CD14-positive monocyte (primary cell): ENCODE measurements at regions not wholly inside any gene's neighbourhood (a gene's known extent, or its start where the extent isn't known, plus 50 kb on each side); places are given as distances from the start of the nearest gene placed in this dataset.

Experiments
- DNase-seq, 3 donors: peaks; one replicate each; pipeline ENCODE4 v3.0.0-alpha.2; 2011 to 2022
- H2AFZ ChIP-seq: 2 replicates; pipeline ENCODE4 v1.6.0; 2012; ENCODE audit warnings: mild to moderate bottlenecking, low read depth, low read length, inconsistent platforms; ENCODE audit not compliant: insufficient read depth, poor library complexity, severe bottlenecking
- H3K27ac ChIP-seq, 2 donors: 1 replicate in 1 of 2; 2 replicates in 1 of 2; pipeline ENCODE4 v1.5.1; 2012 to 2013; ENCODE audit warnings: low read length in 2 of 2, control low read depth in 1 of 2, inconsistent platforms in 1 of 2, low read depth in 1 of 2, mild to moderate bottlenecking in 1 of 2
- H3K27me3 ChIP-seq, 2 donors: one replicate each; pipeline versions ENCODE4 v1.6.0 to v1.6.1; 2011 to 2013; ENCODE audit warnings: low read length in 2 of 2; ENCODE audit not compliant: control insufficient read depth in 2 of 2, insufficient read depth in 2 of 2
- H3K36me3 ChIP-seq, 2 donors: replicated peaks in 1 of 2; 1 replicate in 1 of 2; 2 replicates in 1 of 2; pipeline versions ENCODE4 v1.5.1 to v1.6.1; 2012 to 2013; ENCODE audit warnings: low read length in 2 of 2, control low read depth in 1 of 2, inconsistent platforms in 1 of 2, mild to moderate bottlenecking in 1 of 2; ENCODE audit not compliant: insufficient read depth in 2 of 2, control insufficient read depth in 1 of 2
- H3K4me1 ChIP-seq, 2 donors: 1 replicate in 1 of 2; 2 replicates in 1 of 2; pipeline versions ENCODE4 v1.5.1 to v1.6.1; 2012 to 2013; ENCODE audit warnings: low read length in 2 of 2, control low read depth in 1 of 2, inconsistent platforms in 1 of 2, mild to moderate bottlenecking in 1 of 2, moderate library complexity in 1 of 2; ENCODE audit not compliant: insufficient read depth in 2 of 2, control insufficient read depth in 1 of 2
- H3K4me2 ChIP-seq: replicated peaks from 2 replicates; pipeline ENCODE3; 2012; ENCODE audit warnings: low read length, moderate library complexity, mild to moderate bottlenecking; ENCODE audit not compliant: poor library complexity, severe bottlenecking; ENCODE audit errors: extremely low read depth
- H3K4me3 ChIP-seq, 3 experiments: fragments of 200-600 bp in 1 of 3; sonication (generic) in 1 of 3; replicated peaks in 1 of 3; 1 replicate in 2 of 3; 2 replicates in 1 of 3; pipeline ENCODE4 v1.5.1; 2011 to 2013; ENCODE audit warnings: low read length in 3 of 3, mild to moderate bottlenecking in 3 of 3, control low read depth in 2 of 3, low read depth in 2 of 3, inconsistent platforms in 1 of 3, moderate library complexity in 1 of 3
- H3K79me2 ChIP-seq: 2 replicates; pipeline ENCODE4 v1.6.0; 2012; ENCODE audit warnings: mild to moderate bottlenecking, control low read depth, inconsistent platforms, low read length, moderate library complexity; ENCODE audit not compliant: insufficient read depth
- H3K9ac ChIP-seq: 2 replicates; pipeline ENCODE4 v1.6.0; 2017; ENCODE audit warnings: low read length, mild to moderate bottlenecking; ENCODE audit not compliant: insufficient read depth, poor library complexity, severe bottlenecking
- H3K9me3 ChIP-seq, 2 donors: replicated peaks in 1 of 2; 1 replicate in 1 of 2; 2 replicates in 1 of 2; pipeline versions ENCODE4 v1.5.1 to v1.6.1; 2012 to 2013; ENCODE audit warnings: low read length in 2 of 2, control low read depth in 1 of 2; ENCODE audit not compliant: control insufficient read depth in 1 of 2, insufficient read depth in 1 of 2
- H4K20me1 ChIP-seq: 2 replicates; pipeline ENCODE4 v1.6.0; 2012; ENCODE audit warnings: mild to moderate bottlenecking, low read length, control low read depth, moderate library complexity; ENCODE audit not compliant: insufficient read depth
- H3K27ac Mint-ChIP-seq, 7 donors: one replicate each; pipeline ENCODE4 v1.8.0; 2020; ENCODE audit warnings: mild to moderate bottlenecking in 7 of 7, mixed read lengths in 7 of 7, moderate library complexity in 6 of 7, inconsistent platforms in 2 of 7
- H3K27me3 Mint-ChIP-seq, 3 donors: one replicate each; pipeline ENCODE4 v1.8.0; 2021 to 2022; ENCODE audit warnings: low read depth in 3 of 3, mild to moderate bottlenecking in 3 of 3, mixed read lengths in 3 of 3, moderate library complexity in 3 of 3, inconsistent platforms in 1 of 3
- H3K36me3 Mint-ChIP-seq, 2 donors: one replicate each; pipeline ENCODE4 v1.8.0; 2020; ENCODE audit warnings: mixed read lengths in 2 of 2, inconsistent platforms in 1 of 2, mild to moderate bottlenecking in 1 of 2
- H3K4me1 Mint-ChIP-seq: one replicate; pipeline ENCODE4 v1.8.0; 2020; ENCODE audit warnings: mild to moderate bottlenecking, mixed read lengths
- H3K4me3 Mint-ChIP-seq, 2 donors: one replicate each; pipeline ENCODE4 v1.8.0; 2020; ENCODE audit warnings: mild to moderate bottlenecking in 2 of 2, mixed read lengths in 2 of 2, moderate library complexity in 1 of 2
- H3K9me3 Mint-ChIP-seq, 7 donors: one replicate each; pipeline ENCODE4 v1.8.0; 2020 to 2022; ENCODE audit warnings: mixed read lengths in 7 of 7, mild to moderate bottlenecking in 6 of 7, moderate library complexity in 6 of 7, inconsistent platforms in 2 of 7
- WGBS: methylation state at CpG from one replicate; pipeline ENCODE4 v1.1.5; 2013; ENCODE audit warnings: missing lambda C conversion rate; ENCODE audit not compliant: insufficient coverage; 5-methylcytosine and 5-hydroxymethylcytosine counted together
- intact Hi-C, 2 donors: fragments of 100-400 bp; cut with micrococcal nuclease; formaldehyde crosslinking; loops; one replicate each; pipeline versions ENCODE4 v1.15.0 to v1.15.1; 2023
- TF ChIP-seq, protein P1 (sequence below): fragments of 200-600 bp; IDR thresholded peaks from one replicate; pipeline ENCODE4 v1.8.0; 2022; ENCODE audit warnings: antibody characterized with exemption, mild to moderate bottlenecking

DNA sequence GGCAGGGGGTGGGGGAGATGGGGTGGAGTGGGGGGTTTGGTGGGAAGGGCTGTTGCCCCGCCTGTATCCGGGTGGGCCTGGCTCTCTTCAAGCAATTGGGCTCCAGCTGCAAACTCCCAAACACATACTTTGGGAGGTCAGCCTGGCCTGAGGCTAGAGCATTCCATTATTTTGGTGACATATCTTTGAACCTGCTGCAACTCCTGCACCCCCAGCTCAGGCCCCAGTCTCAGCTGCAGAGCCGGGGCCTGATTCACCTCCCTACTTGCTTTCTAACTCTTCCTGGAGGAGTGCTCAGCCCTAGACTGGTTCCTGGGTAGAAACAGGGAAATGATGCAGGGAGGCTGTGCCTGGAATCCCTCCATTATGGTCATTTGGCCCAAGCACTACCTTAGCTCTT lies 140.8 kb upstream of the PRR23C start:
- H3K4me2 ChIP-seq: no peak overlapping the region
- H3K4me3 Mint-ChIP-seq: no peak overlapping the region
- no peak overlapping the region for H3K27ac Mint-ChIP-seq

DNA sequence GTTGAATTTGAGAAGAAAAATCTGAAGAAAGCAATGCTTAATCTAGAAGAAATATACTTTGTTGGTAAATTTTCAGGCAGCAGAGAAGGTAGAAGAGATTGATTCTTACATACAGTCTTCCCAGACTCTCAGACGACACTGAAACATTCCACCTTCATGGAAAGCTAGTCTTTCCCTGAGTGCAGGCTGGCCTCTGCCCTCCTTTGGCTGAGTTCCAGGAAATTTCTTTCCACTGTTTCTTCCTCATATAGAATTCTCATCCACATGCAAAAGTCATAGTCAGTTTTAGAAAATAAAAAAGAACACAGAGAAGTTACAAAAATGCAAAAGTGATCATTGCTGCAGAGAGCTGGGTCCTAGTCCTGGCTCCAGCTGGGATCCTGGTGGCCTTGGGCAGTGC lies 142.5 kb upstream of the PRR23C start:
- TF ChIP-seq, protein P1, sequence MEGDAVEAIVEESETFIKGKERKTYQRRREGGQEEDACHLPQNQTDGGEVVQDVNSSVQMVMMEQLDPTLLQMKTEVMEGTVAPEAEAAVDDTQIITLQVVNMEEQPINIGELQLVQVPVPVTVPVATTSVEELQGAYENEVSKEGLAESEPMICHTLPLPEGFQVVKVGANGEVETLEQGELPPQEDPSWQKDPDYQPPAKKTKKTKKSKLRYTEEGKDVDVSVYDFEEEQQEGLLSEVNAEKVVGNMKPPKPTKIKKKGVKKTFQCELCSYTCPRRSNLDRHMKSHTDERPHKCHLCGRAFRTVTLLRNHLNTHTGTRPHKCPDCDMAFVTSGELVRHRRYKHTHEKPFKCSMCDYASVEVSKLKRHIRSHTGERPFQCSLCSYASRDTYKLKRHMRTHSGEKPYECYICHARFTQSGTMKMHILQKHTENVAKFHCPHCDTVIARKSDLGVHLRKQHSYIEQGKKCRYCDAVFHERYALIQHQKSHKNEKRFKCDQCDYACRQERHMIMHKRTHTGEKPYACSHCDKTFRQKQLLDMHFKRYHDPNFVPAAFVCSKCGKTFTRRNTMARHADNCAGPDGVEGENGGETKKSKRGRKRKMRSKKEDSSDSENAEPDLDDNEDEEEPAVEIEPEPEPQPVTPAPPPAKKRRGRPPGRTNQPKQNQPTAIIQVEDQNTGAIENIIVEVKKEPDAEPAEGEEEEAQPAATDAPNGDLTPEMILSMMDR: no peak
- no peaks in the 10 kb centered on the region for H3K4me1 Mint-ChIP-seq
- no peak overlapping the region for H2AFZ ChIP-seq

More for the DNA sequence above, 140.8 kb upstream of the PRR23C start:
- Histone ChIP-seq H3K4me1 (no peaks in the 10 kb centered on the region), H2AFZ (no peak overlapping the region), H3K27me3 (no peaks in the 10 kb centered on the region), H3K9me3 (peaks cover 7 to 8% of the 10 kb centered on the region in 2 donors), H4K20me1 (no peaks in the 10 kb centered on the region), H3K79me2 (no peaks in the 10 kb centered on the region), H3K36me3 (no peaks in the 10 kb centered on the region), H3K27ac (no peak overlapping the region), H3K4me3 (no peak overlapping the region), H3K9ac (no peak overlapping the region)
- H3K36me3 Mint-ChIP-seq: no peaks in the 10 kb centered on the region
- 100% methylated on average over 1 of the region's 3 CpGs for WGBS
- no peaks in the 10 kb centered on the region for H3K4me1 Mint-ChIP-seq
- intact Hi-C loops: no loop called here
- DNase-seq: no peak
- peaks cover 2 to 15% (median 9%) of the 10 kb centered on the region in 7 donors for H3K9me3 Mint-ChIP-seq
- H3K27me3 Mint-ChIP-seq: peaks cover 0 to 8% (median 0%) of the 10 kb centered on the region in 3 donors
- TF ChIP-seq, protein P1: no peak

More for the DNA sequence above, 142.5 kb upstream of the PRR23C start:
- H3K4me3 Mint-ChIP-seq: no peak overlapping the region
- Histone ChIP-seq H4K20me1 (no peaks in the 10 kb centered on the region), H3K4me1 (no peaks in the 10 kb centered on the region), H3K9ac (no peak overlapping the region), H3K4me2 (no peak overlapping the region), H3K4me3 (no peak overlapping the region), H3K36me3 (no peaks in the 10 kb centered on the region), H3K27ac (no peak overlapping the region), H3K27me3 (no peaks in the 10 kb centered on the region), H3K9me3 (no peaks in the 10 kb centered on the region), H3K79me2 (no peaks in the 10 kb centered on the region)
- H3K36me3 Mint-ChIP-seq: no peaks in the 10 kb centered on the region
- DNase-seq: no peak
- 100% methylated on average over 1 of the region's 1 CpG for WGBS
- intact Hi-C loops: no loop called here
- H3K9me3 Mint-ChIP-seq: peaks cover 0 to 10% (median 0%) of the 10 kb centered on the region in 7 donors
- peaks cover 0 to 8% (median 0%) of the 10 kb centered on the region in 3 donors for H3K27me3 Mint-ChIP-seq
- no peak overlapping the region for H3K27ac Mint-ChIP-seq
